Large intestine (tissue), 3 donors: ENCODE measurements at regions not wholly inside any gene's neighbourhood (a gene's known extent, or its start where the extent isn't known, plus 50 kb on each side); places are given as distances from the start of the nearest gene placed in this dataset.

ENCODE experiments used
- DNase-seq, 2 donors: peaks; one replicate each; pipeline versions ENCODE4 v3.0.0 to v3.0.0-alpha.2; 2013
- H3K27ac ChIP-seq: one replicate; pipeline ENCODE4 v1.5.1; 2013; ENCODE audit warnings: low read length
- H3K27me3 ChIP-seq: 2 replicates; pipeline ENCODE4 v1.6.1; 2013; ENCODE audit warnings: low read length; ENCODE audit not compliant: control insufficient read depth, insufficient read depth
- H3K36me3 ChIP-seq: 2 replicates; pipeline ENCODE4 v1.6.1; 2013; ENCODE audit warnings: low read length; ENCODE audit not compliant: control insufficient read depth, insufficient read depth
- H3K4me1 ChIP-seq: one replicate; pipeline ENCODE4 v1.6.1; 2013; ENCODE audit warnings: low read length; ENCODE audit not compliant: control insufficient read depth, insufficient read depth
- H3K4me3 ChIP-seq: one replicate; pipeline ENCODE4 v1.5.1; 2013; ENCODE audit warnings: low read length
- H3K9me3 ChIP-seq: one replicate; pipeline ENCODE4 v1.6.1; 2013; ENCODE audit warnings: mild to moderate bottlenecking, low read depth, low read length, moderate library complexity; ENCODE audit not compliant: control insufficient read depth
- WGBS: methylation state at CpG from one replicate; pipeline ENCODE4 v1.1.5; 2013; ENCODE audit warnings: low lambda C conversion rate; ENCODE audit not compliant: insufficient coverage; 5-methylcytosine and 5-hydroxymethylcytosine counted together

- H3K9me3 ChIP-seq, result no peaks in the 10 kb centered on the region
Measured at GRCh38 chr7:32194537-32194936, 124.3 kb upstream of the PDE1C start.

GRCh38 chr7:32191305-32191704 lies 121.1 kb upstream of the PDE1C start:
- H3K27me3 ChIP-seq, result no peaks in the 10 kb centered on the region
- DNase-seq, result no peak
- 67% methylated on average over 1 of the region's 2 CpGs for WGBS

More at GRCh38 chr7:32194537-32194936, 124.3 kb upstream of the PDE1C start:
- H3K27me3 ChIP-seq, result no peaks in the 10 kb centered on the region
- H3K27ac ChIP-seq, result no peak overlapping the region
- H3K4me1 ChIP-seq, result no peaks in the 10 kb centered on the region
- H3K4me3 ChIP-seq, result no peak overlapping the region
- no peak for DNase-seq
- no peaks in the 10 kb centered on the region for H3K36me3 ChIP-seq

DNA sequence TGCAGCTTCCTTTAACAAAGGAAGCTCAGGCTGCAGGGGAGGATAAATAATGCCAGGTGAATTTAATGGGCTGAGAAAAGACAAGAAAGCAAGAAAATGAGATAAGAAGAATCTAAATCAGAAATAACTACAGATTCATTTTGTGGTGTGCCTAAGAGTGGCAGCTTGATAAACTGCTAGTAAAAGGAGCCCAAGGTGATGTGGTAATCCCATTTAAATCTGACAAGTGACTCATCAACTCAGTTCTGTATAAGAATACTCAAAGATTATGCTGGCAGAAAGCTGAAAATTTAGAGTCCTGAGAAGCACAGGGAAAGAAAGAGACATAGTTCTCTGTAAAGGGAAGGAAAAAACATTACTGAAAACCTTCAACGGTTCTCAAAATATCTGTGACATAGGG lies 109.4 kb upstream of the PDE1C start:
- H3K36me3 ChIP-seq, result no peaks in the 10 kb centered on the region
- DNase-seq, result no peak
- no peak overlapping the region for H3K4me3 ChIP-seq
- H3K4me1 ChIP-seq, result no peaks in the 10 kb centered on the region
- H3K9me3 ChIP-seq, result no peaks in the 10 kb centered on the region
- H3K27me3 ChIP-seq, result no peaks in the 10 kb centered on the region
- 57% methylated on average over 1 of the region's 1 CpG for WGBS
- H3K27ac ChIP-seq, result no peak overlapping the region

More at GRCh38 chr7:32191305-32191704, 121.1 kb upstream of the PDE1C start:
- Histone ChIP-seq H3K36me3 (no peaks in the 10 kb centered on the region), H3K4me1 (no peaks in the 10 kb centered on the region), H3K27ac (no peak overlapping the region), H3K9me3 (no peaks in the 10 kb centered on the region), H3K4me3 (no peak overlapping the region)

DNA sequence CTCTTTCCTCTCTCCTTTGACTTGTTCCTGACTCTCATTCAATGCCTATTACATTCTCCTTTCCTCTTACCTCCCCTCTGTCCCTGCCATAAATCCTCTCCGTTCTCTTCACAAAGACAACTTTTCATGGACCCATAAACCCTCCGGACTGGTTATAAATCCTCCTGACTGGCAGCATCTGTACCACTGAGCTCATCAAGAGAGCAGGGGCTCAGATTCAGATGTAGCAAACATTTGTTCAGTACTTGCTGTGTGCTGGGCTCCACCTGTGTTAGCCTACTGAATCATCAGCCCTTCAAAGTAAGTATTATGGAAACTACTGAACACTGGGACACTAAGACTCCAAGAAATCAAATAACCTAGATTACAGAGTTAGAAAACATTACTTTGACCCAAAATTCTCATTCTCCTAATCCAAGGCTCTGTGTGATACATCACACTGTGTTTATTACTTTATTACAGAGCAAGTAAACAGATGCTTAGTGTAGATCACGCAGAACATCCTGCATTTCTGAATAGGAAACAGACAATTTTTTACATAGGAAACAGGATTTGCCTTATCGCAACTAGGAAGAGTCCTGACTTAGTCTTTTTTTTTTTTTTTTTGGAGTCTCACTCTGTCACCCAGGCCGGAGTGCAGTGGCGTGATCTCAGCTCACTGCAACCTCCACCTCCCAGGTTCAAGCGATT lies 108.6 kb upstream of the PDE1C start:
- no peak for DNase-seq
- Histone ChIP-seq H3K9me3 (no peaks in the 10 kb centered on the region), H3K4me1 (no peaks in the 10 kb centered on the region), H3K27ac (no peak overlapping the region), H3K27me3 (no peaks in the 10 kb centered on the region), H3K4me3 (no peak overlapping the region), H3K36me3 (no peaks in the 10 kb centered on the region)
- WGBS, result 60% methylated on average over 1 of the region's 7 CpGs

DNA sequence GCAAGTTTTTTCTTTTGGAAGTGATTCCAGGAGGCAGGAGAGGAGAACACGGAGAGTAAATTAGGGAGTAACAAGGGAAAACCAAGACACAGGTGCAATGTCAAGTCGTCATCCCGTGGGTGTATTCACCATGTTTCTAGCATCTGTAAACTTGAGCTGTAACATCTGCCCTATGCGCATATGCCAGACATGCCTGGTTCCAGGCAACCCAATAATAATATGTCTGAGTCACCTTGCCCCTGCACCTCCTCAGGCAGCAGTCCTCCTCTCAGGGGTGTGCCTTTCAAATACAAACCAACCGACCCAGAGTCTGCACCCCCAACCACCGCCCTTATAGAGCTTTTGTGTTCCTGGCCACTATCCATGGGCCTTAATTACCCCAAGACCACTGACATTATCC lies 107.0 kb upstream of the PDE1C start:
- Histone ChIP-seq H3K27me3 (no peaks in the 10 kb centered on the region), H3K36me3 (no peaks in the 10 kb centered on the region), H3K4me3 (no peak overlapping the region), H3K4me1 (no peaks in the 10 kb centered on the region), H3K27ac (no peak overlapping the region), H3K9me3 (no peaks in the 10 kb centered on the region)
- no CpG with 5 or more reads among the region's 6 CpGs for WGBS
- no peak for DNase-seq

- H3K27ac ChIP-seq, result no peak overlapping the region
- WGBS, result 83% methylated on average over 1 of the region's 2 CpGs
- H3K9me3 ChIP-seq, result no peaks in the 10 kb centered on the region
- H3K4me1 ChIP-seq, result no peaks in the 10 kb centered on the region
- no peaks in the 10 kb centered on the region for H3K27me3 ChIP-seq
- H3K4me3 ChIP-seq, result no peak overlapping the region
- no peaks in the 10 kb centered on the region for H3K36me3 ChIP-seq
- DNase-seq, result no peak
Measured at GRCh38 chr7:32175099-32175498, 104.9 kb upstream of the PDE1C start.

- H3K4me1 ChIP-seq, result no peaks in the 10 kb centered on the region
- H3K27ac ChIP-seq, result no peak overlapping the region
- no peaks in the 10 kb centered on the region for H3K9me3 ChIP-seq
- no peak overlapping the region for H3K4me3 ChIP-seq
- no peaks in the 10 kb centered on the region for H3K36me3 ChIP-seq
- no peaks in the 10 kb centered on the region for H3K27me3 ChIP-seq
- WGBS, result no CpG with 5 or more reads among the region's 2 CpGs
- no peak for DNase-seq
Measured at GRCh38 chr7:32171248-32171647, 101.0 kb upstream of the PDE1C start.

- no peaks in the 10 kb centered on the region for H3K9me3 ChIP-seq
- no peaks in the 10 kb centered on the region for H3K36me3 ChIP-seq
- no CpG with 5 or more reads among the region's 1 CpG for WGBS
- no peak for DNase-seq
- no peaks in the 10 kb centered on the region for H3K4me1 ChIP-seq
- no peak overlapping the region for H3K27ac ChIP-seq
- no peaks in the 10 kb centered on the region for H3K27me3 ChIP-seq
- no peak overlapping the region for H3K4me3 ChIP-seq
Measured at GRCh38 chr7:32170838-32171237, 100.6 kb upstream of the PDE1C start.

DNA sequence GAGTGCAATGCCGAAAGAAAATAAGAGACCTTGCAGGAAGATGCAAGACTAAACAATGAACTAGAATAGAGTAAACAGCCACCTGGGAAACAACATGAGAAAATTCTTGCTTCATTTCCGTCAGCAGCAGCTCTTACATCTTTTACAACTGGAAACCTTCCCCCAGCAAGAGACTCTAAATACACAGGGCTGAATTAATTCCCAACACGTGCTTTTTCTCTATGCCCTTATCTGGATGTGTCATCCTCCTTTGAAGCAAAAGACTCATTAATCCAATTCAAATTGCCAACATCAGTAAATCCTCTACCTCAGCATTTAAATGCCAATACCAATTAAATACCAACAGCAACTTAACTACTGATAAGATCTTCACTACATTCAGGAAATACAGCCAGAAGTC lies 99.0 kb upstream of the PDE1C start:
- no peak overlapping the region for H3K4me3 ChIP-seq
- H3K27ac ChIP-seq, result no peak overlapping the region
- H3K4me1 ChIP-seq, result no peaks in the 10 kb centered on the region
- no peaks in the 10 kb centered on the region for H3K9me3 ChIP-seq
- WGBS, result 57% methylated on average over 1 of the region's 3 CpGs
- no peak for DNase-seq
- no peaks in the 10 kb centered on the region for H3K36me3 ChIP-seq
- H3K27me3 ChIP-seq, result no peaks in the 10 kb centered on the region

GRCh38 chr7:32167815-32168214 lies 97.6 kb upstream of the PDE1C start:
- Histone ChIP-seq H3K9me3 (no peaks in the 10 kb centered on the region), H3K27me3 (no peaks in the 10 kb centered on the region), H3K27ac (no peak overlapping the region), H3K4me3 (no peak overlapping the region), H3K36me3 (no peaks in the 10 kb centered on the region), H3K4me1 (no peaks in the 10 kb centered on the region)
- no peak for DNase-seq

DNA sequence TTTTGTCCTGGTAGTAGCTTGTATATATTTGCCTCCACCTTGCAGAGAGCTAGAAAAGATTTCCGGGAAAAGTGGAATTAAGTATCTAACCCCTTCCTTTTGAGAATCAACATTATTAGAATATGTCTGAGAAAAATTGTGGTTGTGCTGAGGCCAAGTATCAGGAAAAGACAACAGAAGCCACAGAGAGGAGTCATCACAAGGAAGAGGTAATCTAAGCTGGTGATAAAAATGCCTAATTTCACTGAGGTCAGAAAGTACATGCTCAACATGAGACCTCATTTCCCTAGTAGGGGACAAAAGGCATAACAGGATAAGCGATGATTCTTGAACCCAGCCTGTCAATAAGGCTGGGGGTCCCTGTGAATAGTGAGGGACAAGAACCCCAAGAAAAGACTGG lies 97.0 kb upstream of the PDE1C start:
- Histone ChIP-seq H3K27me3 (no peaks in the 10 kb centered on the region), H3K4me1 (no peaks in the 10 kb centered on the region), H3K27ac (no peak overlapping the region), H3K36me3 (no peaks in the 10 kb centered on the region), H3K4me3 (no peak overlapping the region), H3K9me3 (no peaks in the 10 kb centered on the region)
- no peak for DNase-seq
- 100% methylated on average over 1 of the region's 2 CpGs for WGBS
